B cell (primary cell): ENCODE measurements at regions not wholly inside any gene's neighbourhood (a gene's known extent, or its start where the extent isn't known, plus 50 kb on each side); places are given as distances from the start of the nearest gene placed in this dataset.

ENCODE experiments used
- ATAC-seq: fragments of 200-7000 bp; cut with Tn5 transposase; one replicate; pipeline ENCODE4 v1.10.0; 2021; ENCODE audit warnings: low read depth, mild to moderate bottlenecking, moderate number of reproducible peaks, moderate library complexity
- CTCF ChIA-PET: fragments of 350-600 bp; sonication (Branson Sonifier 250); formaldehyde crosslinking; loops from one replicate; lab custom pipeline; 2021; ENCODE audit warnings: antibody characterized with exemption, inconsistent platforms; lab: Charles Lee
- POLR2A ChIA-PET: fragments of 350-600 bp; sonication (Branson Sonifier 250); formaldehyde crosslinking; loops from one replicate; lab custom pipeline; 2021; ENCODE audit warnings: antibody characterized with exemption; lab: Charles Lee
- DNase-seq: peaks from one replicate; pipeline ENCODE4 v3.0.0; 2013
- H2AFZ ChIP-seq: 2 replicates; pipeline ENCODE4 v1.6.1; 2012; ENCODE audit warnings: mild to moderate bottlenecking, low read depth, low read length; ENCODE audit not compliant: insufficient read depth, poor library complexity, severe bottlenecking
- H3K27ac ChIP-seq, 2 donors: 1 replicate in 1 of 2; 2 replicates in 1 of 2; pipeline ENCODE4 v1.5.1; 2012 to 2013; ENCODE audit warnings: low read length in 2 of 2, mild to moderate bottlenecking in 2 of 2, moderate library complexity in 1 of 2
- H3K27me3 ChIP-seq, 4 experiments: fragments of 200-600 bp in 1 of 4; sonication (generic) in 1 of 4; replicated peaks in 1 of 4; 1 replicate in 2 of 4; 2 replicates in 2 of 4; pipeline versions ENCODE4 v1.6.1 to v1.7.0; 2013 to 2016; ENCODE audit warnings: low read length in 3 of 4, mild to moderate bottlenecking in 2 of 4, mixed read lengths in 1 of 4, moderate library complexity in 1 of 4; ENCODE audit not compliant: insufficient read depth in 4 of 4, control insufficient read depth in 3 of 4; ENCODE audit errors: control extremely low read depth in 1 of 4
- H3K36me3 ChIP-seq, 2 experiments: replicated peaks in 1 of 2; 1 replicate in 1 of 2; 2 replicates in 1 of 2; pipeline versions ENCODE4 v1.6.1 to v1.7.1; 2013; ENCODE audit warnings: low read length in 1 of 2; ENCODE audit not compliant: insufficient read depth in 2 of 2, control insufficient read depth in 1 of 2; ENCODE audit errors: control extremely low read depth in 1 of 2, extremely low read depth in 1 of 2
- H3K4me1 ChIP-seq, 2 donors: fragments of 200-600 bp in 1 of 2; sonication (generic) in 1 of 2; 1 replicate in 1 of 2; 2 replicates in 1 of 2; pipeline versions ENCODE4 v1.5.1 to v1.6.1; 2013 to 2017; ENCODE audit warnings: low read length in 2 of 2; ENCODE audit not compliant: control insufficient read depth in 2 of 2, insufficient read depth in 2 of 2
- H3K4me2 ChIP-seq: replicated peaks from 2 replicates; pipeline ENCODE3; 2012; ENCODE audit warnings: mild to moderate bottlenecking, low read depth, low read length; ENCODE audit not compliant: poor library complexity, severe bottlenecking
- H3K4me3 ChIP-seq, 5 experiments: fragments of 200-600 bp in 1 of 5; sonication (generic) in 1 of 5; 1 replicate in 3 of 5; 2 replicates in 2 of 5; pipeline versions ENCODE4 v1.5.1 to v1.7.0; 2011 to 2016; ENCODE audit warnings: low read length in 4 of 5, mild to moderate bottlenecking in 4 of 5, low read depth in 2 of 5, control low read depth in 1 of 5, moderate library complexity in 1 of 5; ENCODE audit not compliant: insufficient read depth in 1 of 5; ENCODE audit errors: control extremely low read depth in 1 of 5, extremely low read depth in 1 of 5
- H3K79me2 ChIP-seq: fragments of 200-600 bp; sonication (generic); one replicate; pipeline ENCODE4 v1.6.0; 2016; ENCODE audit warnings: low read length; ENCODE audit not compliant: control insufficient read depth, insufficient read depth
- H3K9ac ChIP-seq: fragments of 200-600 bp; sonication (generic); 2 replicates; pipeline ENCODE4 v1.6.1; 2017; ENCODE audit warnings: mild to moderate bottlenecking, low read length, moderate library complexity
- H3K9me3 ChIP-seq, 3 donors: one replicate each; pipeline versions ENCODE4 v1.6.1 to v1.7.1; 2013; ENCODE audit warnings: low read length in 2 of 3; ENCODE audit not compliant: control insufficient read depth in 2 of 3, insufficient read depth in 1 of 3; ENCODE audit errors: control extremely low read depth in 1 of 3
- H4K20me1 ChIP-seq: 2 replicates; pipeline ENCODE4 v1.6.0; 2012; ENCODE audit warnings: mild to moderate bottlenecking, low read length; ENCODE audit not compliant: insufficient read depth, control insufficient read depth, poor library complexity, severe bottlenecking
- H3K27ac Mint-ChIP-seq: one replicate; pipeline ENCODE4 v1.8.0; 2021; ENCODE audit warnings: mixed read lengths
- H3K27me3 Mint-ChIP-seq: one replicate; pipeline ENCODE4 v1.8.0; 2021; ENCODE audit warnings: mixed read lengths
- H3K4me1 Mint-ChIP-seq: one replicate; pipeline ENCODE4 v1.8.0; 2021; ENCODE audit warnings: mixed read lengths
- H3K4me3 Mint-ChIP-seq: one replicate; pipeline ENCODE4 v1.8.0; 2021; ENCODE audit warnings: mixed read lengths
- H3K9me3 Mint-ChIP-seq: one replicate; pipeline ENCODE4 v1.8.0; 2022; ENCODE audit warnings: mixed read lengths; ENCODE audit not compliant: insufficient read depth
- EZH2 ChIP-seq: IDR thresholded peaks from 2 replicates; pipeline ENCODE4 v1.6.1; 2012; ENCODE audit warnings: borderline replicate concordance, low read depth, mild to moderate bottlenecking, moderate library complexity, low read length; ENCODE audit not compliant: insufficient read depth, poor library complexity, severe bottlenecking
- WGBS: methylation state at CpG from one replicate; pipeline ENCODE4 v1.1.5; 2013; ENCODE audit warnings: missing lambda C conversion rate; ENCODE audit not compliant: insufficient coverage; 5-methylcytosine and 5-hydroxymethylcytosine counted together
- intact Hi-C: fragments of 100-400 bp; cut with micrococcal nuclease; formaldehyde crosslinking; loops from one replicate; pipeline ENCODE4 v1.10.0; 2022
- TF ChIP-seq, protein P1 (sequence below): fragments of 200-600 bp; IDR thresholded peaks from one replicate; pipeline ENCODE4 v1.8.0; 2022; ENCODE audit warnings: antibody characterized with exemption, mild to moderate bottlenecking

DNA sequence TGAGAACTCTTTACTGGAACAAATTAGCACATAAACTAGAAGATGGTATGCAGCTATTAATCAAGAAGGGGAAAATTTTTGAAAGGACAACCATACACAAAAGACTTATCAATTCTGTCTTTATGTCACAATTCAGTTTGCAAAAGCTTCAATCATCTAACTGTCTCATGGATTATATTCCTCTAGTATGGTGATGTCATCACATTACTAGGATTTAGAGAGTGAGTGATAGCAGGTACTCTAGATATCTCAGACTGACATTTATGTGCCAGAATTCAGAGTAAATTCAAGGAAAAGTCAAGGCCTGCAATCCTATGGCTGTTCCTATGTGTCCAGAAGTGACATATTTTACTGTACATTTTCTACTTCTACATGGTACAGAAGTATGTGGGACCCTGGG, 318.9 kb upstream of the GRAMD2B start:
- POLR2A ChIA-PET: no interaction called here
- no peak overlapping the region for H2AFZ ChIP-seq
- H3K4me3 Mint-ChIP-seq: no peak overlapping the region
- intact Hi-C loops: no loop called here
- peaks cover 6% of the 10 kb centered on the region for H3K27me3 Mint-ChIP-seq
- no peak for ATAC-seq
- no peaks in the 10 kb centered on the region for H4K20me1 ChIP-seq
- H3K9me3 Mint-ChIP-seq: no peaks in the 10 kb centered on the region
- no peak overlapping the region for H3K4me2 ChIP-seq
- no peaks in the 10 kb centered on the region for H3K27me3 ChIP-seq
- TF ChIP-seq, protein P1, sequence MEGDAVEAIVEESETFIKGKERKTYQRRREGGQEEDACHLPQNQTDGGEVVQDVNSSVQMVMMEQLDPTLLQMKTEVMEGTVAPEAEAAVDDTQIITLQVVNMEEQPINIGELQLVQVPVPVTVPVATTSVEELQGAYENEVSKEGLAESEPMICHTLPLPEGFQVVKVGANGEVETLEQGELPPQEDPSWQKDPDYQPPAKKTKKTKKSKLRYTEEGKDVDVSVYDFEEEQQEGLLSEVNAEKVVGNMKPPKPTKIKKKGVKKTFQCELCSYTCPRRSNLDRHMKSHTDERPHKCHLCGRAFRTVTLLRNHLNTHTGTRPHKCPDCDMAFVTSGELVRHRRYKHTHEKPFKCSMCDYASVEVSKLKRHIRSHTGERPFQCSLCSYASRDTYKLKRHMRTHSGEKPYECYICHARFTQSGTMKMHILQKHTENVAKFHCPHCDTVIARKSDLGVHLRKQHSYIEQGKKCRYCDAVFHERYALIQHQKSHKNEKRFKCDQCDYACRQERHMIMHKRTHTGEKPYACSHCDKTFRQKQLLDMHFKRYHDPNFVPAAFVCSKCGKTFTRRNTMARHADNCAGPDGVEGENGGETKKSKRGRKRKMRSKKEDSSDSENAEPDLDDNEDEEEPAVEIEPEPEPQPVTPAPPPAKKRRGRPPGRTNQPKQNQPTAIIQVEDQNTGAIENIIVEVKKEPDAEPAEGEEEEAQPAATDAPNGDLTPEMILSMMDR: no peak
- no peak for TF ChIP-seq EZH2
- no peak overlapping the region for H3K4me3 ChIP-seq
- H3K4me1 Mint-ChIP-seq: no peaks in the 10 kb centered on the region
- H3K36me3 ChIP-seq: no peaks in the 10 kb centered on the region
- H3K4me1 ChIP-seq: no peaks in the 10 kb centered on the region
- no peak overlapping the region for H3K9ac ChIP-seq
- no peaks in the 10 kb centered on the region for H3K9me3 ChIP-seq
- no peak overlapping the region for H3K27ac Mint-ChIP-seq
- CTCF ChIA-PET: no interaction called here
- no peak overlapping the region for H3K27ac ChIP-seq
- DNase-seq: no peak
- H3K79me2 ChIP-seq: no peaks in the 10 kb centered on the region

DNA sequence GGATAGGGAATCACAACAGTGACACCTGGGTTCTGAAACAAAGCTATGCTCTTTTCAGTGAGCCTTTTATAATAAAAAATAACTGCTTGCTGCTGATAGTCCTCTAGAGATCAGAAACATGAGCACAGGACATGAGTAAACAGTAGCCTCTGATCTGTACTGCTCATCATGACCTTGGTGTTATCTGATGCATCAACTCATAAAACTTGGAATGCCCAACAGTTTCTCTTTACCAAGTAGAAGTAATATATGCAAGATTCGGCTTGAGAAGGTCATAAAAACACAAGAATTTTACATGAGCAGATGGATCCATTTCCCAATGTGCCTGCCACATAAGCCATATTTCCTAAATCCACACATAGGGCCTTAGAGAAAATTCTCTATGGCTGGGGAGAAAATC, 318.3 kb upstream of the GRAMD2B start:
- Histone ChIP-seq H4K20me1 (no peaks in the 10 kb centered on the region), H3K4me3 (no peak overlapping the region), H2AFZ (no peak overlapping the region), H3K9ac (no peak overlapping the region), H3K79me2 (no peaks in the 10 kb centered on the region), H3K27ac (no peak overlapping the region), H3K4me1 (no peaks in the 10 kb centered on the region), H3K27me3 (no peaks in the 10 kb centered on the region), H3K9me3 (no peaks in the 10 kb centered on the region), H3K36me3 (no peaks in the 10 kb centered on the region), H3K4me2 (no peak overlapping the region)
- H3K4me1 Mint-ChIP-seq: no peaks in the 10 kb centered on the region
- ATAC-seq (no peak), DNase-seq (no peak)
- H3K27me3 Mint-ChIP-seq: peaks cover 6% of the 10 kb centered on the region
- WGBS: no CpG with 5 or more reads among the region's 1 CpG
- intact Hi-C loops: no loop called here
- H3K9me3 Mint-ChIP-seq: no peaks in the 10 kb centered on the region
- CTCF ChIA-PET: no interaction called here
- TF ChIP-seq EZH2: no peak
- TF ChIP-seq, protein P1: no peak
- no peak overlapping the region for H3K27ac Mint-ChIP-seq
- POLR2A ChIA-PET: no interaction called here
- no peak overlapping the region for H3K4me3 Mint-ChIP-seq
